ENCODE measurements at regions not wholly inside any gene's neighbourhood (a gene's known extent, or its start where the extent isn't known, plus 50 kb on each side); places are given as distances from the start of the nearest gene placed in this dataset.

GRCh38 chr9:106074006-106074405 lies 379.7 kb downstream of the TMEM38B start:
- 88% methylated on average over 1 of the region's 1 CpG for WGBS (ENCODE audit: insufficient coverage)

GRCh38 chr9:106075236-106075959 lies 381.1 kb downstream of the TMEM38B start:
- no peak overlapping the region for H3K27ac ChIP-seq (ENCODE audit: low read depth, low read length)
- H3K4me1 ChIP-seq (ENCODE audit: control insufficient read depth, insufficient read depth, low read length) = no peaks in the 10 kb centered on the region
- WGBS (ENCODE audit: insufficient coverage) = 86% methylated on average over 1 of the region's 3 CpGs

More at GRCh38 chr9:106074006-106074405, 379.7 kb downstream of the TMEM38B start:
- Histone ChIP-seq H3K27me3 (ENCODE audit: control insufficient read depth, insufficient read depth, low read length) (no peaks in the 10 kb centered on the region), H3K27ac (ENCODE audit: low read depth, low read length) (no peak overlapping the region), H3K9me3 (ENCODE audit: control insufficient read depth, insufficient read depth, low read length) (no peaks in the 10 kb centered on the region), H3K4me1 (ENCODE audit: control insufficient read depth, insufficient read depth, low read length) (no peaks in the 10 kb centered on the region), H3K36me3 (ENCODE audit: control insufficient read depth, insufficient read depth, low read length) (no peaks in the 10 kb centered on the region), H3K4me3 (ENCODE audit: low read depth, low read length) (no peak overlapping the region)
- no peak for DNase-seq (ENCODE audit: low read depth in 4 of 6, low spot score in 6 of 6)

GRCh38 chr9:106075960-106076327 lies 381.6 kb downstream of the TMEM38B start:
- Histone ChIP-seq H3K27ac (ENCODE audit: low read depth, low read length) (no peak overlapping the region), H3K9me3 (ENCODE audit: control insufficient read depth, insufficient read depth, low read length) (no peaks in the 10 kb centered on the region), H3K27me3 (ENCODE audit: control insufficient read depth, insufficient read depth, low read length) (no peaks in the 10 kb centered on the region), H3K36me3 (ENCODE audit: control insufficient read depth, insufficient read depth, low read length) (no peaks in the 10 kb centered on the region), H3K4me1 (ENCODE audit: control insufficient read depth, insufficient read depth, low read length) (no peaks in the 10 kb centered on the region), H3K4me3 (ENCODE audit: low read depth, low read length) (no peak overlapping the region)
- WGBS (ENCODE audit: insufficient coverage) = no CpG with 5 or more reads among the region's 1 CpG
- DNase-seq (ENCODE audit: low read depth in 4 of 6, low spot score in 6 of 6) = peak in 1 of 6 donors; percentile 24

More at GRCh38 chr9:106075236-106075959, 381.1 kb downstream of the TMEM38B start:
- Histone ChIP-seq H3K36me3 (ENCODE audit: control insufficient read depth, insufficient read depth, low read length) (no peaks in the 10 kb centered on the region), H3K27me3 (ENCODE audit: control insufficient read depth, insufficient read depth, low read length) (no peaks in the 10 kb centered on the region), H3K9me3 (ENCODE audit: control insufficient read depth, insufficient read depth, low read length) (no peaks in the 10 kb centered on the region), H3K4me3 (ENCODE audit: low read depth, low read length) (no peak overlapping the region)
- DNase-seq (ENCODE audit: low read depth in 4 of 6, low spot score in 6 of 6) = peak in 1 of 6 donors; percentile 26

GRCh38 chr9:106076711-106077110 lies 382.4 kb downstream of the TMEM38B start:
- H3K9me3 ChIP-seq (ENCODE audit: control insufficient read depth, insufficient read depth, low read length) = no peaks in the 10 kb centered on the region
- H3K4me3 ChIP-seq (ENCODE audit: low read depth, low read length) = no peak overlapping the region
- no peaks in the 10 kb centered on the region for H3K36me3 ChIP-seq (ENCODE audit: control insufficient read depth, insufficient read depth, low read length)
- H3K4me1 ChIP-seq (ENCODE audit: control insufficient read depth, insufficient read depth, low read length) = no peaks in the 10 kb centered on the region
- no peaks in the 10 kb centered on the region for H3K27me3 ChIP-seq (ENCODE audit: control insufficient read depth, insufficient read depth, low read length)
- no peak overlapping the region for H3K27ac ChIP-seq (ENCODE audit: low read depth, low read length)
- DNase-seq (ENCODE audit: low read depth in 4 of 6, low spot score in 6 of 6) = no peak
- WGBS (ENCODE audit: insufficient coverage) = no CpG with 5 or more reads among the region's 1 CpG

GRCh38 chr9:106077731-106078130 lies 383.4 kb downstream of the TMEM38B start:
- Histone ChIP-seq H3K36me3 (ENCODE audit: control insufficient read depth, insufficient read depth, low read length) (no peaks in the 10 kb centered on the region), H3K27ac (ENCODE audit: low read depth, low read length) (no peak overlapping the region), H3K27me3 (ENCODE audit: control insufficient read depth, insufficient read depth, low read length) (no peaks in the 10 kb centered on the region), H3K4me1 (ENCODE audit: control insufficient read depth, insufficient read depth, low read length) (no peaks in the 10 kb centered on the region), H3K9me3 (ENCODE audit: control insufficient read depth, insufficient read depth, low read length) (no peaks in the 10 kb centered on the region), H3K4me3 (ENCODE audit: low read depth, low read length) (no peak overlapping the region)
- peak in 2 of 6 donors; percentile 13 to 20 for DNase-seq (ENCODE audit: low read depth in 4 of 6, low spot score in 6 of 6)
- no CpG with 5 or more reads among the region's 2 CpGs for WGBS (ENCODE audit: insufficient coverage)

- WGBS (ENCODE audit: insufficient coverage) = 100% methylated on average over 2 of the region's 3 CpGs
- no peak for DNase-seq (ENCODE audit: low read depth in 4 of 6, low spot score in 6 of 6)
- Histone ChIP-seq H3K27ac (ENCODE audit: low read depth, low read length) (no peak overlapping the region), H3K9me3 (ENCODE audit: control insufficient read depth, insufficient read depth, low read length) (no peaks in the 10 kb centered on the region), H3K4me1 (ENCODE audit: control insufficient read depth, insufficient read depth, low read length) (no peaks in the 10 kb centered on the region), H3K4me3 (ENCODE audit: low read depth, low read length) (no peak overlapping the region), H3K36me3 (ENCODE audit: control insufficient read depth, insufficient read depth, low read length) (no peaks in the 10 kb centered on the region), H3K27me3 (ENCODE audit: control insufficient read depth, insufficient read depth, low read length) (no peaks in the 10 kb centered on the region)
These were observed 388.3 kb downstream of the TMEM38B start for GRCh38 chr9:106082621-106083020.

GRCh38 chr9:106084702-106085101 lies 390.4 kb downstream of the TMEM38B start:
- no peaks in the 10 kb centered on the region for H3K36me3 ChIP-seq (ENCODE audit: control insufficient read depth, insufficient read depth, low read length)
- H3K27me3 ChIP-seq (ENCODE audit: control insufficient read depth, insufficient read depth, low read length) = no peaks in the 10 kb centered on the region
- no peak overlapping the region for H3K27ac ChIP-seq (ENCODE audit: low read depth, low read length)
- H3K4me1 ChIP-seq (ENCODE audit: control insufficient read depth, insufficient read depth, low read length) = no peaks in the 10 kb centered on the region
- H3K9me3 ChIP-seq (ENCODE audit: control insufficient read depth, insufficient read depth, low read length) = no peaks in the 10 kb centered on the region
- DNase-seq (ENCODE audit: low read depth in 4 of 6, low spot score in 6 of 6) = no peak
- no peak overlapping the region for H3K4me3 ChIP-seq (ENCODE audit: low read depth, low read length)
- WGBS (ENCODE audit: insufficient coverage) = no CpG with 5 or more reads among the region's 1 CpG

GRCh38 chr9:106085479-106085878 lies 391.1 kb downstream of the TMEM38B start:
- no peak overlapping the region for H3K4me3 ChIP-seq (ENCODE audit: low read depth, low read length)
- H3K27me3 ChIP-seq (ENCODE audit: control insufficient read depth, insufficient read depth, low read length) = no peaks in the 10 kb centered on the region
- no peaks in the 10 kb centered on the region for H3K36me3 ChIP-seq (ENCODE audit: control insufficient read depth, insufficient read depth, low read length)
- H3K9me3 ChIP-seq (ENCODE audit: control insufficient read depth, insufficient read depth, low read length) = no peaks in the 10 kb centered on the region
- no peak overlapping the region for H3K27ac ChIP-seq (ENCODE audit: low read depth, low read length)
- H3K4me1 ChIP-seq (ENCODE audit: control insufficient read depth, insufficient read depth, low read length) = no peaks in the 10 kb centered on the region
- DNase-seq (ENCODE audit: low read depth in 4 of 6, low spot score in 6 of 6) = no peak

GRCh38 chr9:106092083-106092482 lies 397.7 kb downstream of the TMEM38B start:
- peaks cover 3% of the 10 kb centered on the region for H3K9me3 ChIP-seq (ENCODE audit: control insufficient read depth, insufficient read depth, low read length)
- 89% methylated on average over 2 of the region's 4 CpGs for WGBS (ENCODE audit: insufficient coverage)
- H3K4me1 ChIP-seq (ENCODE audit: control insufficient read depth, insufficient read depth, low read length) = no peaks in the 10 kb centered on the region
- H3K36me3 ChIP-seq (ENCODE audit: control insufficient read depth, insufficient read depth, low read length) = no peaks in the 10 kb centered on the region
- no peak for DNase-seq (ENCODE audit: low read depth in 4 of 6, low spot score in 6 of 6)
- no peak overlapping the region for H3K4me3 ChIP-seq (ENCODE audit: low read depth, low read length)
- no peak overlapping the region for H3K27ac ChIP-seq (ENCODE audit: low read depth, low read length)
- H3K27me3 ChIP-seq (ENCODE audit: control insufficient read depth, insufficient read depth, low read length) = no peaks in the 10 kb centered on the region

GRCh38 chr9:106102821-106103220 lies 408.5 kb downstream of the TMEM38B start:
- no peaks in the 10 kb centered on the region for H3K9me3 ChIP-seq (ENCODE audit: control insufficient read depth, insufficient read depth, low read length)
- H3K36me3 ChIP-seq (ENCODE audit: control insufficient read depth, insufficient read depth, low read length) = no peaks in the 10 kb centered on the region
- no peak overlapping the region for H3K4me3 ChIP-seq (ENCODE audit: low read depth, low read length)
- no peaks in the 10 kb centered on the region for H3K27me3 ChIP-seq (ENCODE audit: control insufficient read depth, insufficient read depth, low read length)
- no peaks in the 10 kb centered on the region for H3K4me1 ChIP-seq (ENCODE audit: control insufficient read depth, insufficient read depth, low read length)
- WGBS (ENCODE audit: insufficient coverage) = 92% methylated on average over 1 of the region's 2 CpGs
- no peak for DNase-seq (ENCODE audit: low read depth in 4 of 6, low spot score in 6 of 6)
- H3K27ac ChIP-seq (ENCODE audit: low read depth, low read length) = no peak overlapping the region

Measured in spinal cord (tissue), 9 donors.